CD14-positive monocyte (primary cell): ENCODE measurements at regions not wholly inside any gene's neighbourhood (a gene's known extent, or its start where the extent isn't known, plus 50 kb on each side); places are given as distances from the start of the nearest gene placed in this dataset.

Source experiments
- DNase-seq, 3 donors: peaks; one replicate each; pipeline ENCODE4 v3.0.0-alpha.2; 2011 to 2022
- H2AFZ ChIP-seq: 2 replicates; pipeline ENCODE4 v1.6.0; 2012; ENCODE audit warnings: mild to moderate bottlenecking, low read depth, low read length, inconsistent platforms; ENCODE audit not compliant: insufficient read depth, poor library complexity, severe bottlenecking
- H3K27ac ChIP-seq, 2 donors: 1 replicate in 1 of 2; 2 replicates in 1 of 2; pipeline ENCODE4 v1.5.1; 2012 to 2013; ENCODE audit warnings: low read length in 2 of 2, control low read depth in 1 of 2, inconsistent platforms in 1 of 2, low read depth in 1 of 2, mild to moderate bottlenecking in 1 of 2
- H3K27me3 ChIP-seq, 2 donors: one replicate each; pipeline versions ENCODE4 v1.6.0 to v1.6.1; 2011 to 2013; ENCODE audit warnings: low read length in 2 of 2; ENCODE audit not compliant: control insufficient read depth in 2 of 2, insufficient read depth in 2 of 2
- H3K36me3 ChIP-seq, 2 donors: replicated peaks in 1 of 2; 1 replicate in 1 of 2; 2 replicates in 1 of 2; pipeline versions ENCODE4 v1.5.1 to v1.6.1; 2012 to 2013; ENCODE audit warnings: low read length in 2 of 2, control low read depth in 1 of 2, inconsistent platforms in 1 of 2, mild to moderate bottlenecking in 1 of 2; ENCODE audit not compliant: insufficient read depth in 2 of 2, control insufficient read depth in 1 of 2
- H3K4me1 ChIP-seq, 2 donors: 1 replicate in 1 of 2; 2 replicates in 1 of 2; pipeline versions ENCODE4 v1.5.1 to v1.6.1; 2012 to 2013; ENCODE audit warnings: low read length in 2 of 2, control low read depth in 1 of 2, inconsistent platforms in 1 of 2, mild to moderate bottlenecking in 1 of 2, moderate library complexity in 1 of 2; ENCODE audit not compliant: insufficient read depth in 2 of 2, control insufficient read depth in 1 of 2
- H3K4me2 ChIP-seq: replicated peaks from 2 replicates; pipeline ENCODE3; 2012; ENCODE audit warnings: low read length, moderate library complexity, mild to moderate bottlenecking; ENCODE audit not compliant: poor library complexity, severe bottlenecking; ENCODE audit errors: extremely low read depth
- H3K4me3 ChIP-seq, 3 experiments: fragments of 200-600 bp in 1 of 3; sonication (generic) in 1 of 3; replicated peaks in 1 of 3; 1 replicate in 2 of 3; 2 replicates in 1 of 3; pipeline ENCODE4 v1.5.1; 2011 to 2013; ENCODE audit warnings: low read length in 3 of 3, mild to moderate bottlenecking in 3 of 3, control low read depth in 2 of 3, low read depth in 2 of 3, inconsistent platforms in 1 of 3, moderate library complexity in 1 of 3
- H3K79me2 ChIP-seq: 2 replicates; pipeline ENCODE4 v1.6.0; 2012; ENCODE audit warnings: mild to moderate bottlenecking, control low read depth, inconsistent platforms, low read length, moderate library complexity; ENCODE audit not compliant: insufficient read depth
- H3K9ac ChIP-seq: 2 replicates; pipeline ENCODE4 v1.6.0; 2017; ENCODE audit warnings: low read length, mild to moderate bottlenecking; ENCODE audit not compliant: insufficient read depth, poor library complexity, severe bottlenecking
- H3K9me3 ChIP-seq, 2 donors: replicated peaks in 1 of 2; 1 replicate in 1 of 2; 2 replicates in 1 of 2; pipeline versions ENCODE4 v1.5.1 to v1.6.1; 2012 to 2013; ENCODE audit warnings: low read length in 2 of 2, control low read depth in 1 of 2; ENCODE audit not compliant: control insufficient read depth in 1 of 2, insufficient read depth in 1 of 2
- H4K20me1 ChIP-seq: 2 replicates; pipeline ENCODE4 v1.6.0; 2012; ENCODE audit warnings: mild to moderate bottlenecking, low read length, control low read depth, moderate library complexity; ENCODE audit not compliant: insufficient read depth
- H3K27ac Mint-ChIP-seq, 7 donors: one replicate each; pipeline ENCODE4 v1.8.0; 2020; ENCODE audit warnings: mild to moderate bottlenecking in 7 of 7, mixed read lengths in 7 of 7, moderate library complexity in 6 of 7, inconsistent platforms in 2 of 7
- H3K27me3 Mint-ChIP-seq, 3 donors: one replicate each; pipeline ENCODE4 v1.8.0; 2021 to 2022; ENCODE audit warnings: low read depth in 3 of 3, mild to moderate bottlenecking in 3 of 3, mixed read lengths in 3 of 3, moderate library complexity in 3 of 3, inconsistent platforms in 1 of 3
- H3K36me3 Mint-ChIP-seq, 2 donors: one replicate each; pipeline ENCODE4 v1.8.0; 2020; ENCODE audit warnings: mixed read lengths in 2 of 2, inconsistent platforms in 1 of 2, mild to moderate bottlenecking in 1 of 2
- H3K4me1 Mint-ChIP-seq: one replicate; pipeline ENCODE4 v1.8.0; 2020; ENCODE audit warnings: mild to moderate bottlenecking, mixed read lengths
- H3K4me3 Mint-ChIP-seq, 2 donors: one replicate each; pipeline ENCODE4 v1.8.0; 2020; ENCODE audit warnings: mild to moderate bottlenecking in 2 of 2, mixed read lengths in 2 of 2, moderate library complexity in 1 of 2
- H3K9me3 Mint-ChIP-seq, 7 donors: one replicate each; pipeline ENCODE4 v1.8.0; 2020 to 2022; ENCODE audit warnings: mixed read lengths in 7 of 7, mild to moderate bottlenecking in 6 of 7, moderate library complexity in 6 of 7, inconsistent platforms in 2 of 7
- WGBS: methylation state at CpG from one replicate; pipeline ENCODE4 v1.1.5; 2013; ENCODE audit warnings: missing lambda C conversion rate; ENCODE audit not compliant: insufficient coverage; 5-methylcytosine and 5-hydroxymethylcytosine counted together
- intact Hi-C, 2 donors: fragments of 100-400 bp; cut with micrococcal nuclease; formaldehyde crosslinking; loops; one replicate each; pipeline versions ENCODE4 v1.15.0 to v1.15.1; 2023
- TF ChIP-seq, protein P1 (sequence below): fragments of 200-600 bp; IDR thresholded peaks from one replicate; pipeline ENCODE4 v1.8.0; 2022; ENCODE audit warnings: antibody characterized with exemption, mild to moderate bottlenecking

DNA sequence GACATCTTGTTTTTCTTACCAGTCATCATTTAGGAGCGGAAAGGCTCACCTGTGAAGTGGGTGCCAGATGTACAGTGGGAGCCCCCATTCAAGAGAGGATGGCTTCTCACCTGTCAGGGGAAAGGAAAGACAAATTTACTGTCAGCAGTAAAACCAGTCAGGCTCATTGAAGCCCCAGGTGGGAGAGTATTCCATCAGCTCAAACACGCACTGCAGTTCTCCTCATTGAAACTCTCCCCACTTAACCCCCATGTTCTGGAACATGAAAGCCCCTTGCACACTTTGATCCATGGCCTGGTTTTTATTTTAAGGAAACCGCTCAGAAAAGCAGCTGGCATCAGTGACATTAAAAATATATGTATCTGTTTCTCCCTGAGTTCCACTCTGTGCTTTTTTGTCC, 401.1 kb upstream of the ZNF507 start:
- intact Hi-C loops, result no loop called here
- no peaks in the 10 kb centered on the region for H3K36me3 Mint-ChIP-seq

DNA sequence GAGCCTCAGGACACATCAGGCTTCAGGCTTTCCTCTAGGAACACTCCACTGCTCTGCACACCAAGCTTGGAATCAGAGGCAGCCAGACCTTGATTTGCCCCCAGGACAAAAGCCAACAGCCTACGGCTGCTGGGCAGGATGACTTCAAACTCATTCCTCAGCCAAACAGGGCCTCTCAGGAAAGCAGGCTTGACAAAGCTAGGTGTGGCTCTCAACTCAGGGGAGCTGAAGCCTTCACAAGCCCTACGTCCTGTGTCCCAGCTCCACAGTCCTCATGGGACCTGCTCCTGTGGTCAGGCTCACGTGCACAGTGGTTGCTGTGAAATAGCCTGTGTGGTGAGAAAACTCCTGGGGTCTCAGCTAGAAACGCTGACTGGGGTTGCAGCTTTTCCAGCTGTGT, 398.9 kb upstream of the ZNF507 start:
- no peaks in the 10 kb centered on the region for H3K36me3 Mint-ChIP-seq
- Histone ChIP-seq H3K27me3 (no peaks in the 10 kb centered on the region), H3K4me3 (no peak overlapping the region), H4K20me1 (no peaks in the 10 kb centered on the region), H2AFZ (no peak overlapping the region), H3K79me2 (no peaks in the 10 kb centered on the region), H3K9me3 (peaks cover 0 to 3% of the 10 kb centered on the region in 2 donors), H3K4me2 (no peak overlapping the region), H3K4me1 (no peaks in the 10 kb centered on the region), H3K36me3 (no peaks in the 10 kb centered on the region), H3K9ac (no peak overlapping the region), H3K27ac (no peak overlapping the region)
- WGBS, result 87% methylated on average over 4 of the region's 4 CpGs
- no peaks in the 10 kb centered on the region for H3K4me1 Mint-ChIP-seq
- H3K9me3 Mint-ChIP-seq, result peaks cover 0 to 9% (median 1%) of the 10 kb centered on the region in 7 donors
- DNase-seq, result no peak
- intact Hi-C loops, result no loop called here
- H3K27me3 Mint-ChIP-seq, result peaks cover 0 to 7% (median 3%) of the 10 kb centered on the region in 3 donors
- no peak overlapping the region for H3K27ac Mint-ChIP-seq
- no peak overlapping the region for H3K4me3 Mint-ChIP-seq
- TF ChIP-seq, protein P1, sequence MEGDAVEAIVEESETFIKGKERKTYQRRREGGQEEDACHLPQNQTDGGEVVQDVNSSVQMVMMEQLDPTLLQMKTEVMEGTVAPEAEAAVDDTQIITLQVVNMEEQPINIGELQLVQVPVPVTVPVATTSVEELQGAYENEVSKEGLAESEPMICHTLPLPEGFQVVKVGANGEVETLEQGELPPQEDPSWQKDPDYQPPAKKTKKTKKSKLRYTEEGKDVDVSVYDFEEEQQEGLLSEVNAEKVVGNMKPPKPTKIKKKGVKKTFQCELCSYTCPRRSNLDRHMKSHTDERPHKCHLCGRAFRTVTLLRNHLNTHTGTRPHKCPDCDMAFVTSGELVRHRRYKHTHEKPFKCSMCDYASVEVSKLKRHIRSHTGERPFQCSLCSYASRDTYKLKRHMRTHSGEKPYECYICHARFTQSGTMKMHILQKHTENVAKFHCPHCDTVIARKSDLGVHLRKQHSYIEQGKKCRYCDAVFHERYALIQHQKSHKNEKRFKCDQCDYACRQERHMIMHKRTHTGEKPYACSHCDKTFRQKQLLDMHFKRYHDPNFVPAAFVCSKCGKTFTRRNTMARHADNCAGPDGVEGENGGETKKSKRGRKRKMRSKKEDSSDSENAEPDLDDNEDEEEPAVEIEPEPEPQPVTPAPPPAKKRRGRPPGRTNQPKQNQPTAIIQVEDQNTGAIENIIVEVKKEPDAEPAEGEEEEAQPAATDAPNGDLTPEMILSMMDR, result no peak

More for the DNA sequence above, 401.1 kb upstream of the ZNF507 start:
- Histone ChIP-seq H3K27ac (no peak overlapping the region), H3K4me1 (no peaks in the 10 kb centered on the region), H3K27me3 (no peaks in the 10 kb centered on the region), H3K36me3 (no peaks in the 10 kb centered on the region), H4K20me1 (no peaks in the 10 kb centered on the region), H3K4me2 (no peak overlapping the region), H2AFZ (no peak overlapping the region), H3K79me2 (no peaks in the 10 kb centered on the region), H3K9me3 (peaks cover 0 to 3% of the 10 kb centered on the region in 2 donors), H3K4me3 (no peak overlapping the region), H3K9ac (no peak overlapping the region)
- H3K4me3 Mint-ChIP-seq, result no peak overlapping the region
- WGBS, result no CpG with 5 or more reads among the region's 3 CpGs
- no peaks in the 10 kb centered on the region for H3K4me1 Mint-ChIP-seq
- peaks cover 0 to 11% (median 0%) of the 10 kb centered on the region in 7 donors for H3K9me3 Mint-ChIP-seq
- TF ChIP-seq, protein P1, result no peak
- H3K27me3 Mint-ChIP-seq, result peaks cover 0 to 9% (median 3%) of the 10 kb centered on the region in 3 donors
- H3K27ac Mint-ChIP-seq, result no peak overlapping the region
- no peak for DNase-seq
